Fibroblast of villous mesenchyme (primary cell): ENCODE measurements at regions not wholly inside any gene's neighbourhood (a gene's known extent, or its start where the extent isn't known, plus 50 kb on each side); places are given as distances from the start of the nearest gene placed in this dataset.

Experiments
- DNase-seq: peaks from one replicate; pipeline ENCODE4 v3.0.0-alpha.2; 2010; ENCODE audit warnings: low read depth
- H3K4me3 ChIP-seq: 2 replicates; pipeline ENCODE4 v1.5.1; 2011; ENCODE audit warnings: low read depth, mild to moderate bottlenecking, low read length
- CTCF ChIP-seq: IDR thresholded peaks from 2 replicates; pipeline ENCODE4 v1.5.1; 2012; ENCODE audit warnings: low read depth, mild to moderate bottlenecking, low read length; ENCODE audit not compliant: insufficient read depth

- no peak for TF ChIP-seq CTCF
- H3K4me3 ChIP-seq, result no peak overlapping the region
- DNase-seq, result no peak
Measured at GRCh38 chr7:113456533-113456932, 338.2 kb upstream of the SMIM30 start.

- TF ChIP-seq CTCF, result no peak
- DNase-seq, result no peak
- H3K4me3 ChIP-seq, result no peak overlapping the region
Measured at GRCh38 chr7:113454597-113455169, 336.3 kb upstream of the SMIM30 start.

- DNase-seq, result no peak
- TF ChIP-seq CTCF, result no peak
- no peak overlapping the region for H3K4me3 ChIP-seq
Measured at GRCh38 chr7:113452245-113452644, 333.9 kb upstream of the SMIM30 start.

- no peak for DNase-seq
- H3K4me3 ChIP-seq, result no peak overlapping the region
- TF ChIP-seq CTCF, result no peak
Measured at GRCh38 chr7:113446791-113447190, 328.4 kb upstream of the SMIM30 start.

- no peak overlapping the region for H3K4me3 ChIP-seq
- no peak for DNase-seq
- no peak for TF ChIP-seq CTCF
Measured at GRCh38 chr7:113446391-113446790, 328.0 kb upstream of the SMIM30 start.

GRCh38 chr7:113444261-113444660 lies 325.9 kb upstream of the SMIM30 start:
- no peak overlapping the region for H3K4me3 ChIP-seq
- TF ChIP-seq CTCF, result no peak
- no peak for DNase-seq

- no peak for TF ChIP-seq CTCF
- H3K4me3 ChIP-seq, result no peak overlapping the region
- no peak for DNase-seq
Measured at GRCh38 chr7:113440173-113440572, 321.8 kb upstream of the SMIM30 start.
